CD4-positive, alpha-beta T cell (primary cell): ENCODE measurements at regions not wholly inside any gene's neighbourhood (a gene's known extent, or its start where the extent isn't known, plus 50 kb on each side); places are given as distances from the start of the nearest gene placed in this dataset.

ENCODE experiments used
- ATAC-seq: fragments of 200-7000 bp; cut with Tn5 transposase; one replicate; pipeline ENCODE4 v1.10.0; 2022; ENCODE audit warnings: mild to moderate bottlenecking; ENCODE audit not compliant: poor library complexity
- CTCF ChIA-PET: fragments of 350-600 bp; sonication (Branson Sonifier 250); formaldehyde crosslinking; loops from one replicate; lab custom pipeline; 2021; ENCODE audit warnings: antibody characterized with exemption, inconsistent platforms; lab: Charles Lee
- POLR2A ChIA-PET: fragments of 350-600 bp; sonication (Branson Sonifier 250); formaldehyde crosslinking; loops from one replicate; lab custom pipeline; 2021; ENCODE audit warnings: antibody characterized with exemption, inconsistent platforms; lab: Charles Lee
- DNase-seq, 14 experiments: peaks; one replicate each; pipeline ENCODE4 v3.0.0-alpha.2; 2013 to 2020; ENCODE audit warnings: mixed read lengths in 2 of 14
- H3K27ac ChIP-seq, 2 donors: one replicate each; pipeline versions ENCODE4 v1.5.1 to v1.7.0; 2013; ENCODE audit warnings: low read length in 2 of 2, low read depth in 1 of 2, mild to moderate bottlenecking in 1 of 2
- H3K27me3 ChIP-seq, 2 experiments: 1 replicate in 1 of 2; 2 replicates in 1 of 2; pipeline versions ENCODE4 v1.6.1 to v1.7.0; 2013; ENCODE audit warnings: low read length in 2 of 2, control low read depth in 1 of 2, mild to moderate bottlenecking in 1 of 2, moderate library complexity in 1 of 2; ENCODE audit not compliant: insufficient read depth in 2 of 2, control insufficient read depth in 1 of 2
- H3K36me3 ChIP-seq: one replicate; pipeline ENCODE4 v1.6.1; 2013; ENCODE audit warnings: low read length, control low read depth; ENCODE audit not compliant: insufficient read depth
- H3K4me1 ChIP-seq: one replicate; pipeline ENCODE4 v1.6.1; 2013; ENCODE audit warnings: low read length, control low read depth; ENCODE audit not compliant: insufficient read depth
- H3K4me3 ChIP-seq: one replicate; pipeline ENCODE4 v1.5.1; 2013; ENCODE audit warnings: mild to moderate bottlenecking, low read length, moderate library complexity
- H3K9me3 ChIP-seq, 2 experiments: 1 replicate in 1 of 2; 2 replicates in 1 of 2; pipeline versions ENCODE4 v1.6.1 to v1.7.0; 2013; ENCODE audit warnings: low read length in 2 of 2, mild to moderate bottlenecking in 2 of 2, control low read depth in 1 of 2, moderate library complexity in 1 of 2; ENCODE audit not compliant: control insufficient read depth in 1 of 2, insufficient read depth in 1 of 2
- H3K27ac Mint-ChIP-seq: one replicate; pipeline ENCODE4 v1.8.0; 2020; ENCODE audit warnings: mixed read lengths
- H3K27me3 Mint-ChIP-seq: one replicate; pipeline ENCODE4 v1.8.0; 2021; ENCODE audit warnings: mixed read lengths
- H3K36me3 Mint-ChIP-seq: one replicate; pipeline ENCODE4 v1.8.0; 2021; ENCODE audit warnings: low read depth, mixed read lengths
- H3K4me1 Mint-ChIP-seq: one replicate; pipeline ENCODE4 v1.8.0; 2021; ENCODE audit warnings: low read depth, mixed read lengths
- H3K4me3 Mint-ChIP-seq: one replicate; pipeline ENCODE4 v1.8.0; 2020; ENCODE audit warnings: mild to moderate bottlenecking, mixed read lengths
- H3K9me3 Mint-ChIP-seq: one replicate; pipeline ENCODE4 v1.8.0; 2020; ENCODE audit warnings: mixed read lengths
- intact Hi-C, 2 experiments: fragments of 100-400 bp; cut with DNase I in 1 of 2; cut with micrococcal nuclease in 1 of 2; formaldehyde crosslinking; loops; one replicate each; pipeline versions ENCODE4 v1.15.1 to v1.9.0; 2023 to 2025; cut with DNase I, micrococcal nuclease
- TF ChIP-seq, protein P1 (sequence below): fragments of 200-600 bp; IDR thresholded peaks from one replicate; pipeline ENCODE4 v1.8.0; 2022; ENCODE audit warnings: antibody characterized with exemption, mild to moderate bottlenecking

GRCh38 chr18:53735526-53735925, 488.9 kb downstream of the MBD2 start:
- TF ChIP-seq, protein P1, sequence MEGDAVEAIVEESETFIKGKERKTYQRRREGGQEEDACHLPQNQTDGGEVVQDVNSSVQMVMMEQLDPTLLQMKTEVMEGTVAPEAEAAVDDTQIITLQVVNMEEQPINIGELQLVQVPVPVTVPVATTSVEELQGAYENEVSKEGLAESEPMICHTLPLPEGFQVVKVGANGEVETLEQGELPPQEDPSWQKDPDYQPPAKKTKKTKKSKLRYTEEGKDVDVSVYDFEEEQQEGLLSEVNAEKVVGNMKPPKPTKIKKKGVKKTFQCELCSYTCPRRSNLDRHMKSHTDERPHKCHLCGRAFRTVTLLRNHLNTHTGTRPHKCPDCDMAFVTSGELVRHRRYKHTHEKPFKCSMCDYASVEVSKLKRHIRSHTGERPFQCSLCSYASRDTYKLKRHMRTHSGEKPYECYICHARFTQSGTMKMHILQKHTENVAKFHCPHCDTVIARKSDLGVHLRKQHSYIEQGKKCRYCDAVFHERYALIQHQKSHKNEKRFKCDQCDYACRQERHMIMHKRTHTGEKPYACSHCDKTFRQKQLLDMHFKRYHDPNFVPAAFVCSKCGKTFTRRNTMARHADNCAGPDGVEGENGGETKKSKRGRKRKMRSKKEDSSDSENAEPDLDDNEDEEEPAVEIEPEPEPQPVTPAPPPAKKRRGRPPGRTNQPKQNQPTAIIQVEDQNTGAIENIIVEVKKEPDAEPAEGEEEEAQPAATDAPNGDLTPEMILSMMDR = no peak
- Histone ChIP-seq H3K36me3 (no peaks in the 10 kb centered on the region), H3K4me1 (no peaks in the 10 kb centered on the region), H3K9me3 (no peaks in the 10 kb centered on the region), H3K27me3 (no peaks in the 10 kb centered on the region), H3K4me3 (no peak overlapping the region), H3K27ac (no peak overlapping the region)
- CTCF ChIA-PET = no interaction called here
- POLR2A ChIA-PET = no interaction called here
- Mint-ChIP-seq H3K36me3 (no peaks in the 10 kb centered on the region), H3K4me3 (no peak overlapping the region), H3K27ac (no peak overlapping the region), H3K4me1 (no peaks in the 10 kb centered on the region), H3K9me3 (peaks cover 2% of the 10 kb centered on the region), H3K27me3 (no peaks in the 10 kb centered on the region)
- ATAC-seq = no peak
- no peak for DNase-seq
- intact Hi-C loops = no loop called here

DNA sequence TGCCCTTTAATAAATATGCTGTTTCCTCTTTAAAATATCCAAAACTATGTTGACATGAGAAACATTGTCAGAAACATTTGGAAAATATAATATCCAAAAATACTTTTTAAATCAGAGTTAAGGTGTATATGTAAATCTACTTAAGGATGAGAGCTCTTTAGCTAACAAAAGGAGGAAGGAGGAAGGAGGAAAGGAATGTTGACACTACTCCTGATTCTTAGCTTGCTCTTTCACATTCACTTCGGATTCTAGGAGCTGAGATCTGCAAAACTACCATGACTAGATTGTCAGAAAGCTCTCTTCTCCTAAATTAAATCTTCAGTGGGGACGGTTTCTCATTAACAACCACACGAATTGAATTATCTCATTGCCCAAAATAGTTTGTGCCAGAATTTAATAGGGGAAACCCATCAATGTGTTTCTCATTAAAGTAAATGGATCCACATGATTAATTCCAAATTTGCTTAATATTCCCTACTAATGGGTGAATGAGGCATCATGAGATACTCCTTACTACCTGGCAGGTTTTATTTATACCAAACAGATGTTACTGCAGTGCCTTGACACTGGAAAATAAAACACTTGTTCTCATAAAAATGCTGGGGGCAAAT, 509.1 kb downstream of the MBD2 start:
- ChIA-PET CTCF (no interaction called here), POLR2A (no interaction called here)
- no peak overlapping the region for H3K27ac ChIP-seq
- H3K4me1 Mint-ChIP-seq = no peaks in the 10 kb centered on the region
- no peaks in the 10 kb centered on the region for H3K4me1 ChIP-seq
- ATAC-seq = no peak
- TF ChIP-seq, protein P1 = no peak
- H3K4me3 Mint-ChIP-seq = no peak overlapping the region
- DNase-seq = no peak
- no peaks in the 10 kb centered on the region for H3K27me3 Mint-ChIP-seq
- no peaks in the 10 kb centered on the region for H3K36me3 Mint-ChIP-seq
- no peaks in the 10 kb centered on the region for H3K36me3 ChIP-seq
- H3K4me3 ChIP-seq = no peak overlapping the region
- H3K27me3 ChIP-seq = no peaks in the 10 kb centered on the region
- intact Hi-C loops = no loop called here
- H3K27ac Mint-ChIP-seq = no peak overlapping the region
- peaks cover 2% of the 10 kb centered on the region for H3K9me3 Mint-ChIP-seq
- H3K9me3 ChIP-seq = no peaks in the 10 kb centered on the region

DNA sequence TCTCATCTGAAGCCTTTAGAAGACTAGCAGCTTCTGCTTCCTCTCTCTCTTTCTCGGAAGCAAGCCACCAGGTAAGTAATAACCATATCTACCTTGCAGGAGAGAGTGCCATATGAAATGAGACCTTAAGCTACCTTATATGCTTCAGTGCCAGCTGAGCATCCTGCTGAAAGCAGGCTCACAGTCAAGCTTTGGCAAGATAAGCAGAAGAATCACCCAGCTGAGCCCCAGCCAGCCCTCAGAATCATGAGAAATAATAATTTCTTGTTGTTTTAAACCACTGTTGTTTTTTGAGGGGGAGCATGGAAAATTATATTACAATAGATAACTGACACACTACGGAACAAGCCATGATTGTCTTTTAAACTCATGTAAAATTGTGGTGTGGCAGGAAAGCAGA, 514.4 kb downstream of the MBD2 start:
- DNase-seq = no peak
- Histone ChIP-seq H3K9me3 (no peaks in the 10 kb centered on the region), H3K27me3 (no peaks in the 10 kb centered on the region), H3K4me1 (no peaks in the 10 kb centered on the region), H3K4me3 (no peak overlapping the region), H3K27ac (no peak overlapping the region), H3K36me3 (no peaks in the 10 kb centered on the region)
- Mint-ChIP-seq H3K27ac (no peak overlapping the region), H3K4me3 (no peak overlapping the region), H3K4me1 (no peaks in the 10 kb centered on the region), H3K9me3 (peaks cover 2% of the 10 kb centered on the region), H3K27me3 (no peaks in the 10 kb centered on the region), H3K36me3 (no peaks in the 10 kb centered on the region)
- no peak for ATAC-seq
- POLR2A ChIA-PET = no interaction called here
- intact Hi-C loops = no loop called here
- TF ChIP-seq, protein P1 = no peak
- CTCF ChIA-PET = no interaction called here
